DOHH2 (cell line): ENCODE measurements at regions not wholly inside any gene's neighbourhood (a gene's known extent, or its start where the extent isn't known, plus 50 kb on each side); places are given as distances from the start of the nearest gene placed in this dataset.

ENCODE experiments used
- CTCF ChIP-seq: fragments of 200-600 bp; sonication (generic); IDR thresholded peaks from one replicate; pipeline ENCODE4 v1.5.1; 2014; ENCODE audit warnings: antibody characterized with exemption, mild to moderate bottlenecking, low read depth, low read length; ENCODE audit not compliant: poor library complexity, severe bottlenecking
- EZH2phosphoT487 ChIP-seq: fragments of 200-600 bp; sonication (generic); IDR thresholded peaks from 2 replicates; pipeline ENCODE4 v1.6.1; 2017; ENCODE audit warnings: borderline replicate concordance, mild to moderate bottlenecking, antibody characterized with exemption, low read length, moderate library complexity, mixed read lengths

- no peak for TF ChIP-seq CTCF
- TF ChIP-seq EZH2phosphoT487, result no peak
Measured at GRCh38 chr1:106969731-106970130, 86.7 kb upstream of the PRMT6 start.
